H9 (cell line): ENCODE measurements at regions not wholly inside any gene's neighbourhood (a gene's known extent, or its start where the extent isn't known, plus 50 kb on each side); places are given as distances from the start of the nearest gene placed in this dataset.

Experiments used
- DNase-seq: peaks from one replicate; pipeline ENCODE4 v3.0.0-alpha.2; 2017
- H2AFZ ChIP-seq: one replicate; pipeline ENCODE4 v1.6.1; 2013; ENCODE audit warnings: mild to moderate bottlenecking, low read length, control low read depth, moderate library complexity
- H2AK5ac ChIP-seq: 2 replicates; pipeline ENCODE4 v1.6.1; 2013; ENCODE audit warnings: low read length, control low read depth, mixed read lengths; ENCODE audit not compliant: insufficient read length
- H2BK120ac ChIP-seq: one replicate; pipeline ENCODE4 v1.6.1; 2013; ENCODE audit warnings: low read depth, mild to moderate bottlenecking, low read length, control low read depth, inconsistent platforms; ENCODE audit not compliant: poor library complexity, severe bottlenecking
- H2BK12ac ChIP-seq: 2 replicates; pipeline ENCODE4 v1.6.1; 2013; ENCODE audit warnings: low read length, control low read depth, mixed read lengths, low read depth; ENCODE audit not compliant: insufficient read length
- H2BK15ac ChIP-seq: 2 replicates; pipeline ENCODE4 v1.6.1; 2013; ENCODE audit warnings: low read depth, low read length, control low read depth
- H2BK20ac ChIP-seq: one replicate; pipeline ENCODE4 v1.6.1; 2013; ENCODE audit warnings: low read depth, mild to moderate bottlenecking, low read length, control low read depth, inconsistent platforms; ENCODE audit not compliant: poor library complexity, severe bottlenecking
- H2BK5ac ChIP-seq: 2 replicates; pipeline ENCODE4 v1.6.1; 2013; ENCODE audit warnings: low read length, control low read depth, mixed read lengths; ENCODE audit not compliant: insufficient read length
- H3K14ac ChIP-seq: 2 replicates; pipeline ENCODE4 v1.6.1; 2013; ENCODE audit warnings: low read length, control low read depth; ENCODE audit not compliant: insufficient read depth
- H3K18ac ChIP-seq: 2 replicates; pipeline ENCODE4 v1.6.1; 2013; ENCODE audit warnings: low read depth, mild to moderate bottlenecking, mixed read lengths, low read length, control low read depth; ENCODE audit not compliant: insufficient read length
- H3K23ac ChIP-seq: 2 replicates; pipeline ENCODE4 v1.6.1; 2013; ENCODE audit warnings: low read length, control low read depth, mixed read lengths, low read depth; ENCODE audit not compliant: insufficient read length
- H3K23me2 ChIP-seq: 2 replicates; pipeline ENCODE4 v1.6.1; 2013; ENCODE audit warnings: low read depth, mild to moderate bottlenecking, mixed read lengths, low read length, control low read depth; ENCODE audit not compliant: insufficient read length, poor library complexity, severe bottlenecking
- H3K27ac ChIP-seq: 2 replicates; pipeline ENCODE4 v1.5.1; 2013; ENCODE audit warnings: low read length, control low read depth, mixed read lengths, low read depth; ENCODE audit not compliant: insufficient read length
- H3K27me3 ChIP-seq: 2 replicates; pipeline ENCODE4 v1.6.1; 2013; ENCODE audit warnings: low read length, control low read depth, inconsistent platforms; ENCODE audit not compliant: insufficient read depth
- H3K4ac ChIP-seq: 2 replicates; pipeline ENCODE4 v1.6.1; 2013; ENCODE audit warnings: low read depth, mild to moderate bottlenecking, control low read depth, inconsistent platforms, low read length, moderate library complexity
- H3K4me1 ChIP-seq: 2 replicates; pipeline ENCODE4 v1.6.1; 2013; ENCODE audit warnings: low read length, control low read depth, inconsistent platforms; ENCODE audit not compliant: insufficient read depth
- H3K4me2 ChIP-seq: 2 replicates; pipeline ENCODE4 v1.6.1; 2013; ENCODE audit warnings: low read length, control low read depth, mixed read lengths; ENCODE audit not compliant: insufficient read length, insufficient read depth
- H3K56ac ChIP-seq: 2 replicates; pipeline ENCODE4 v1.6.1; 2013; ENCODE audit warnings: low read depth, mild to moderate bottlenecking, mixed read lengths, low read length, control low read depth; ENCODE audit not compliant: insufficient read length
- H3K79me1 ChIP-seq: 2 replicates; pipeline ENCODE4 v1.6.1; 2013; ENCODE audit warnings: low read depth, mild to moderate bottlenecking, moderate library complexity, low read length, control low read depth, inconsistent platforms; ENCODE audit not compliant: insufficient read depth, poor library complexity, severe bottlenecking
- H3K79me2 ChIP-seq: 2 replicates; pipeline ENCODE4 v1.6.1; 2013; ENCODE audit warnings: low read length, control low read depth, inconsistent platforms; ENCODE audit not compliant: insufficient read depth
- H3K9ac ChIP-seq: 2 replicates; pipeline ENCODE4 v1.6.1; 2013; ENCODE audit warnings: low read length, control low read depth, mixed read lengths; ENCODE audit not compliant: insufficient read length; ENCODE audit errors: extremely low read depth
- H3K9me3 ChIP-seq: one replicate; pipeline ENCODE4 v1.6.1; 2013; ENCODE audit warnings: low read depth, low read length, inconsistent platforms; ENCODE audit not compliant: control insufficient read depth
- H3T11ph ChIP-seq: one replicate; pipeline ENCODE4 v1.6.1; 2013; ENCODE audit warnings: mild to moderate bottlenecking, low read length, control low read depth, inconsistent platforms
- H4K20me1 ChIP-seq: one replicate; pipeline ENCODE4 v1.6.1; 2013; ENCODE audit not compliant: control insufficient read depth, insufficient read length, insufficient read depth
- H4K5ac ChIP-seq: 2 replicates; pipeline ENCODE4 v1.6.1; 2013; ENCODE audit warnings: low read depth, mild to moderate bottlenecking, mixed read lengths, low read length, control low read depth; ENCODE audit not compliant: insufficient read length
- H4K8ac ChIP-seq: replicated peaks from 2 replicates; pipeline ENCODE4 v1.6.1; 2013; ENCODE audit warnings: low read length, control low read depth, mixed read lengths, low read depth; ENCODE audit not compliant: insufficient read length
- H4K91ac ChIP-seq: 2 replicates; pipeline ENCODE4 v1.6.1; 2013; ENCODE audit warnings: low read depth, mild to moderate bottlenecking, moderate library complexity, mixed read lengths, low read length, control low read depth; ENCODE audit not compliant: insufficient read length
- H3K27ac Mint-ChIP-seq, 3 experiments: 2 replicates in 2 of 3; 3 replicates in 1 of 3; pipeline ENCODE4 v1.8.0; 2020 to 2021; ENCODE audit warnings: mixed read lengths in 3 of 3, mild to moderate bottlenecking in 1 of 3, moderate library complexity in 1 of 3
- H3K27me3 Mint-ChIP-seq: 2 replicates; pipeline ENCODE4 v1.8.0; 2021; ENCODE audit warnings: low read depth, mild to moderate bottlenecking, moderate library complexity, mixed read lengths
- H3K36me3 Mint-ChIP-seq, 3 experiments: 2 replicates in 2 of 3; 3 replicates in 1 of 3; pipeline ENCODE4 v1.8.0; 2020 to 2021; ENCODE audit warnings: low read depth in 3 of 3, mixed read lengths in 3 of 3; ENCODE audit not compliant: insufficient read depth in 1 of 3
- H3K4me1 Mint-ChIP-seq, 2 experiments: 2 replicates each; pipeline ENCODE4 v1.8.0; 2020; ENCODE audit warnings: mixed read lengths in 2 of 2
- H3K4me3 Mint-ChIP-seq, 2 experiments: 2 replicates in 1 of 2; 3 replicates in 1 of 2; pipeline ENCODE4 v1.8.0; 2020 to 2021; ENCODE audit warnings: mild to moderate bottlenecking in 2 of 2, mixed read lengths in 2 of 2, moderate library complexity in 1 of 2
- H3K9me3 Mint-ChIP-seq, 2 experiments: 2 replicates in 1 of 2; 3 replicates in 1 of 2; pipeline ENCODE4 v1.8.0; 2020; ENCODE audit warnings: mild to moderate bottlenecking in 2 of 2, mixed read lengths in 2 of 2, moderate library complexity in 1 of 2
- WGBS: extraction: QIAGEN DNeasy Blood & Tissue Kit; methylation state at CpG from one replicate; pipeline ENCODE4 v1.1.7; 2013; ENCODE audit warnings: missing lambda C conversion rate, low lambda C conversion rate, mixed read lengths; ENCODE audit not compliant: insufficient read length; ENCODE audit errors: extremely low coverage; 5-methylcytosine and 5-hydroxymethylcytosine counted together
- TF ChIP-seq, protein P1 (sequence below): fragments of 200-600 bp; sonication (generic); conservative IDR thresholded peaks from 3 replicates; pipeline ENCODE4 v1.8.0; 2021; ENCODE audit warnings: antibody characterized with exemption, mild to moderate bottlenecking

DNA sequence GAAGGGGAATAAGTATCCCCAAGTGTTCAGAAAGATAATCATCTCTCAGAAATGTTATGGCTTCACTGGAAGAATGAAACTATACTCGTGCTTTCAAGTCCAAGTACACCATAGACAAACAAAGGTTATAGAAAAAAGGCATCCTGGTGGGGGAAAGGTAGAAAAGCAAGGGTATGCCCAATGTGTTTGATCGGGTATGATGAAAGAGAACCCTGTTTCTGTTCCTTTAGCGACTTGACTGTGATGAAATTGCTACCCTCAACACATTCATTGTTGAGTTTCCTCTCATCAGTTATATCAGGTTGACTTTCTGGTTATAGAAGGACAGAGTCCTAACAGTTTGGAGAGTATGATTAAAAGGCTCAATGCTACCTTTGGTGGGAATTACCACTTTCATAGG is 464.3 kb downstream of the GRXCR1 start:
- Histone ChIP-seq H2AFZ (no peak overlapping the region), H3K27me3 (no peaks in the 10 kb centered on the region), H2BK5ac (no peak overlapping the region)

More for the DNA sequence above, 464.3 kb downstream of the GRXCR1 start:
- Histone ChIP-seq H3K4me2 (no peak overlapping the region), H2BK12ac (no peak overlapping the region), H2AK5ac (no peak overlapping the region), H3K9ac (no peak overlapping the region), H4K91ac (no peak overlapping the region), H4K20me1 (no peaks in the 10 kb centered on the region), H3K27ac (no peak overlapping the region), H3T11ph (no peak overlapping the region), H3K23me2 (no peaks in the 10 kb centered on the region), H2BK20ac (no peak overlapping the region), H3K18ac (no peak overlapping the region), H3K56ac (no peak overlapping the region), H3K79me1 (no peaks in the 10 kb centered on the region), H3K4ac (no peak overlapping the region), H4K8ac (no peak overlapping the region), H2BK15ac (no peak overlapping the region), H3K79me2 (no peaks in the 10 kb centered on the region), H3K14ac (no peak overlapping the region), H3K4me1 (no peaks in the 10 kb centered on the region), H3K9me3 (no peaks in the 10 kb centered on the region), H4K5ac (no peak overlapping the region), H3K23ac (no peak overlapping the region), H2BK120ac (no peak overlapping the region)
- no peak for DNase-seq
- Mint-ChIP-seq H3K4me1 (no peaks in the 10 kb centered on the region), H3K4me3 (no peak overlapping the region), H3K9me3 (no peaks in the 10 kb centered on the region), H3K36me3 (no peaks in the 10 kb centered on the region), H3K27me3 (no peaks in the 10 kb centered on the region; the same call in 1 of the 2 replicates), H3K27ac (no peak overlapping the region)
- WGBS, result no CpG with 5 or more reads among the region's 3 CpGs
- TF ChIP-seq, protein P1, sequence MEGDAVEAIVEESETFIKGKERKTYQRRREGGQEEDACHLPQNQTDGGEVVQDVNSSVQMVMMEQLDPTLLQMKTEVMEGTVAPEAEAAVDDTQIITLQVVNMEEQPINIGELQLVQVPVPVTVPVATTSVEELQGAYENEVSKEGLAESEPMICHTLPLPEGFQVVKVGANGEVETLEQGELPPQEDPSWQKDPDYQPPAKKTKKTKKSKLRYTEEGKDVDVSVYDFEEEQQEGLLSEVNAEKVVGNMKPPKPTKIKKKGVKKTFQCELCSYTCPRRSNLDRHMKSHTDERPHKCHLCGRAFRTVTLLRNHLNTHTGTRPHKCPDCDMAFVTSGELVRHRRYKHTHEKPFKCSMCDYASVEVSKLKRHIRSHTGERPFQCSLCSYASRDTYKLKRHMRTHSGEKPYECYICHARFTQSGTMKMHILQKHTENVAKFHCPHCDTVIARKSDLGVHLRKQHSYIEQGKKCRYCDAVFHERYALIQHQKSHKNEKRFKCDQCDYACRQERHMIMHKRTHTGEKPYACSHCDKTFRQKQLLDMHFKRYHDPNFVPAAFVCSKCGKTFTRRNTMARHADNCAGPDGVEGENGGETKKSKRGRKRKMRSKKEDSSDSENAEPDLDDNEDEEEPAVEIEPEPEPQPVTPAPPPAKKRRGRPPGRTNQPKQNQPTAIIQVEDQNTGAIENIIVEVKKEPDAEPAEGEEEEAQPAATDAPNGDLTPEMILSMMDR, result no peak
